HG03045 (cell line): ENCODE measurements at regions not wholly inside any gene's neighbourhood (a gene's known extent, or its start where the extent isn't known, plus 50 kb on each side); places are given as distances from the start of the nearest gene placed in this dataset.

ENCODE experiments used
- ATAC-seq: cut with Tn5 transposase; IDR thresholded peaks from one replicate; pipeline ENCODE4 v1.9.1; 2021; ENCODE audit warnings: mild to moderate bottlenecking, moderate library complexity; ENCODE audit not compliant: unreplicated experiment

DNA sequence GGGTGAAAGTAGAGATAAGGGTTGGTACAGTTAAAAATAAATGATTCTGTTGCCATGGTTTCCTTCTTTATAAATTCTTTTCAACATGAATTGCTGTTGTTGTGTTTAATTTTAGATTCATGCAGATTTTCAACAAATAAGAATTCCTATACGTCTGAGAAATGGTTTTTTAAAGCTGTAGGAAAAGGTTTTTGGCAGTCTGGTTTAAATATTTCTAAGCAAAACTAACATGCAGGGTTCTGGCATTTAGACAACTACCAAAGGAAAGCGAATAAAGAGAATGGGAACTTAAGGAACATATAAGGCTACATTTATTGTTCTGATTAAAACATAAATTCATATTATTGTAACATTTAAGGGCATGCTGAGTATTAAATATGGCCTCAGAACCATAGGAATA, 203.0 kb upstream of the MIR17HG start:
- no peak for ATAC-seq

DNA sequence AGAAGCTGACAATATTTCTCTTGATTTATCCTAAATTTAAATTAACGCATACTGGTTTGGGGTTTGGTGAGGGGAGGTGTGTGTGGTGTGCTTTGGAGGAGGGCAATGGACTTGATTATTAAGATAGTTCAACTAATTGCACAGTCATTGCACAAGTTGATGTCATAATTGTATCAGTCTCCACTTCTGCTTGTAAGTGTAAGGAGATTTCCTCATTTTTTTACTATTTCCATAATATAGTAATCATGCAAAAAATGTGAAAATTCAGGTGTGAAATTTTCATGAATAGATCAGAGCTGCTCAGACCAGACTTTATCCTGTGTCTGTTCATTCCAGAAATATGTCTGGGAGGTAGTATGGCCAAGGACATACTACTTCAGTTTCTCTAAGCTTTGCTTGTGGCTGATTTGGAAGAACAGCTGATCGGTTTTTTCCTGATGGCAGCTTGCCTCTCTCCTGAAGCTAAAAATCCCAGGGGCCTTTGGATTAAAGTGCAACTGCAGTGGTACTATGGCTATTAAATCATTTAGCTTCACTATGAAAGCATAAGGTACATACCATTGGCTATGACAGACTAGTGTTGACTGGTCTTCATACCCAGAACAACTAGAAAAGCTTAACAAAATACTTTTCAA, 201.8 kb upstream of the MIR17HG start:
- ATAC-seq: no peak

DNA sequence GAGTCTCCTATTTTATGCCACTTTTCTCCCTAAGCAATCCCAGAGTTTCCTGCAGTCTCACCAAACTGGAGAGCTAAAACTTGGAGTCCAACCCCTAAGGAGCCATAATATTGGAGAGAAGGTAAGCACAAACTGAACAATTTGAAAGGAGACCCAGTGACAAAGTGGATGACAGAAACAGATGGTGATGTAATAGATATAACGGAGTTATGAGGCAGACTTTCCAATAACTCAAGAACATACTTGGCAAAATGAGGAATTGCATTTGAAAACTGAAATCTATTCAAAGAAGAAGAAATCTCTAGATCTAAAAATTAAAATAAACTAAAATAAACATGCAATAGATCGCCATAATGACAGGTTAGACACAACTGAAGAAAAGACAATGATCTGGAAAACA, 200.9 kb upstream of the MIR17HG start:
- ATAC-seq: no peak

DNA sequence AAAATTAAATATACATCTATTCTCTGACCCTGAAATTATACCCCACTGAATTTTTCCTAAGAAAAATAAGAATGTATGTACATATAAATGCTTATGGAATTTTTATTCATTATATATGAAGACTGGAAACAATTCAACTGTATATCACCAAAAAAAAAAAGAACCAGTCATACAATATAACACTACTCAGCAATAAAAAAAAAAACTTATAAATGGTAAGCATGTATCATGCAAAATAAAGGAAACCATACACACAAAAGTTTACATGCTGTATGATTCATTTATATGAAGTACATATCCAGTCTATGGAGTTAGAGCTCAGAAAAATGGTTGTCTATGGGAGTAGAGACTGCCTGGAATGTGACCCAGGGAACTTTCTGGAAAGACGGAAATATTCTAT, 199.4 kb upstream of the MIR17HG start:
- ATAC-seq: no peak

DNA sequence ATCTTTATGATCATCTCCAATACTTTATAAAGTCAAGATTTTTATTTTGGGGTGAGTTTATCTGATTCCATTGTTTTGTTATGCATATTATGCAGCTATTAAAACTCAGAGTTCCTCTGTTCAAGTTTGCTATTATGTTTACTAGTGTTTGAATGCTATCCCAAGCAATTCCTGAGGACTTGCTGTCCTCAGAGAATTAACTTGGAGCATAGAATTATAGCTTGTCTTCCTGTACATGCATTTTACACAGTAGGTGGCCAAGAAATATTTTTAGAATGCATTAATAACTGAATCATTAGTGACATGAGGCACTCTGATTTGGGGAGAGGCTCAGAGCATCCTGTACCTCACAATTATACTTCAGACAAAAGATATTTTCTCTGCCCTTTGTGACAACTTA, 195.6 kb upstream of the MIR17HG start:
- ATAC-seq: no peak

DNA sequence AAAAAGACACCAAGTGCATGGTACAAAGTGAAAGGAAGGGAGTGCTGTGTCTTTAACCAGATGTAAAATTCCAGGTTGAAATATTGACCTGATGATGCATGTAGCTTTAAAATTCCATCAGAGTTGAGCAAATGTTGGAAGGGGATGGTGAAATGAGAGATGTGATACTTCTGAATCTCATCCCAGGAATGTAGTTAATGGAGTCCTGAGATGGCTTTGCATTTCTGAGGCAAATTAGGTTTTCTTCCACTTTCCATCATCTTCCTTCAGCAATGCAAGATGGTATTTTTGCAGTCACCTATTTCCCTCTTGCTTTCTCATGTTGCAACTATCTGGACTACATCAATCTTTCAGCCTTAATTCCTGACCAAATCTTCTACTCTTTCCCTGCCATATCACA, 194.1 kb upstream of the MIR17HG start:
- no peak for ATAC-seq

DNA sequence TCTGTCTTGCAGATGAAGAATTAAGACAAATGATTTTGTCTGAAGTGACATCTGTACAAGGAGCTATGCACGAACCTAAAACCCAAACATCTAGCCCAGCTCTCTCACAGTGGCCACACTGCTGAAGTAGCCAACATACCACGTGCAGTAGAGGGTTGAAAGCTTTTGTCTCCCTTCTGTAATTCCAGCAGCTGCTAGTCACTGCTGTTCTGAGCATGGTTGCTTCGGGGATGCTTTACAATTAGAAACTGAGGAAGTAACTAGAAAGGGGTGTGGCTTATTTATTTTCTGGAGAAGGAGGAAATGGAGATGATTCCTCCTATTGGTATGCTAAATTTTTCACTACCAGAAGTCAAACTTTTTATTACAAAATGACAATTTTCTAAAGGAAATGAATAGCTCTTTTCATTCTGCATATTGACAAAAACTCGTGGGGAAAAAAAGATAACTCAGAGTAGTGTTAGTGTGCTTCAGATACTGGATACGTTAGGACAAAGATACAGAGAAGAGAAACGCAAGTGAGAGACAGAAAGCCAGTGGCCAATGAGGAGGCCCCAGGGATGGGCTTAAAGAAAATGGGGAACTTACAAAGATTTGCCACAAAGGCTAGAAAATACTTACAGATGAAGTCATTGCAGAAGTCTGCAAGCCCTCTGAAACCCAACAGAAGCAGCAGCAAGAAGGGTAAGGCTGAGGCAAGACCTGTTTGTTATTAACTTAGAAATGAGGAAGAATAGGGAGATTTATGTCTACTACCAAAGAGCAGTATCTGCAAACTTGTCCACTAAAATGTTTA, 192.7 kb upstream of the MIR17HG start:
- no peak for ATAC-seq

DNA sequence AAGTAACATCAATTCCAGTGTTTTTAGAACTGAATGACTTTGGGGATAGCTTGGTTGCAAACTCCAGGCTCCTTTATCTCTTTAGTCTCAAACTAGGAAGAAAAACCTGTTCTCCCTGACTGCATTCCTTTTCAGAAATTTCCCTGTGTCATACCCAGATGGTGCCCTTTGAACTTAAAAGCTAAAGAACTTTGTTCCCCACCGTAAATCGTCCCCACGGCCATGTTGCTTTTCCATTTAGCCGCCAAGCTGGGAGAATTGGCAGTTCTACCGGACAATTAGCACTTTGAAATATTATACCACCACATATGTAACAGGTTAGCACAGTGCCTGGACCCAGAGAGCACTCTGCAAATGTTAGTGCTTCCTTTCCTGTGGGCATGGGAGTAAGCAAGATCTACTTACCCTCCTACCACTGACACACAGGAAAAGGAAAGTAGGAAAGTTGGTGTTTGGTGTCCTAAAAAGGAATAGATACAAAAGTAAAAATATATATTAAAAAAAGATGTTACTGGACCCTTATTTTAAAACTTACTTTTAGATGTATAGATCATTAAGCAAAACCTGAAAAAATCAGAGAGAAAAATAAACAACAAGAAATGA, 191.9 kb upstream of the MIR17HG start:
- ATAC-seq: no peak

DNA sequence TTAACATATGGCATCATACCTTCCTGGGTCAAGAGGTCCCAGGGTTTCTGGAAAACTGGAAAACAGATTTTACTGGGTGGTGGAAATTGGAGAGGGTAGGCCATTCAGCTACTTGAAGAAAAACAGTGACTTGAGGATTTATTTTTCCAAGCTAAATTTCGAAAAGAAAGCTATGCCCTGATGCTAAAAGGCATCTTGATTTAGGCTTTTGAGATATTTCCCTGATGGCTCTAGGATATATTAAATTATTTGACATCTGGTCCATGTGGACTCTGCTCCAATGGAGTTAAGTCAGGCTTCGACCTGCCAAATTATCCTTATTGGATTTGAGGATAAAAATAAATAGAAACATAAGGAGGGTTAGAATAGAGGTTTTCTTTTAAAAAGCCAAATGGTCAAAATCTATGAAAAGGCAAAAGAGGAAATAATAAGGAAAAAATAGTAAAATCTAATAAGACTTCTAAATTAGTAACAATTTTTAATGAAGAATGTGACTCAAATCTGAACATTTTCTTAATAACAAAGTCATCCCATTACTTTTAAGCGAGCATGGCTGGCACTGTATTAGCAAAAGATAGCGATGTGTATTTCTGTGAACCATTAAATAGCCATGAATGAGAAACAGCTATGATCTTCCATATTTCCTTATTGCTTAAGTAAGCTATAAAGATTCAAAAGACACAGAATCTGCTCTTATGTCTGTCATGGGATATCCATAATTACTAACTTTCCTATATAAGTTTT, 190.0 kb upstream of the MIR17HG start:
- no peak for ATAC-seq

DNA sequence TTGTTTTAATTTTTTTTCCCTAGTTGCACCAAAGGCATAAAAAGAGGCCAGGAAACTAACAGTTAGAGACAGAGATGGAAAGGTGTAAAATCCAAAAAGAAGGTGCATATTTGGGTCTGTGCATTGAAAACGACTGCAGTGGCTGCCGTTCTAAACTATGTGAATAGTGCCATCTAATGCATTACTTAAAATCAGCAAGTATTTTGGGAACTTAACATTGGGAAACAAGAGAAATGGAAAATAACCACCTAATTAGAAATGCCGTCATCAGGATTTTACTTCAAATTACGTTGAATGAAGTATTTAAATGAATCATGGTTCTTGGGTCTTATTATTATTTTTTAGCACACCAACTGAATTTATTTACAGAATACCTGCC, 189.5 kb upstream of the MIR17HG start:
- no peak for ATAC-seq

DNA sequence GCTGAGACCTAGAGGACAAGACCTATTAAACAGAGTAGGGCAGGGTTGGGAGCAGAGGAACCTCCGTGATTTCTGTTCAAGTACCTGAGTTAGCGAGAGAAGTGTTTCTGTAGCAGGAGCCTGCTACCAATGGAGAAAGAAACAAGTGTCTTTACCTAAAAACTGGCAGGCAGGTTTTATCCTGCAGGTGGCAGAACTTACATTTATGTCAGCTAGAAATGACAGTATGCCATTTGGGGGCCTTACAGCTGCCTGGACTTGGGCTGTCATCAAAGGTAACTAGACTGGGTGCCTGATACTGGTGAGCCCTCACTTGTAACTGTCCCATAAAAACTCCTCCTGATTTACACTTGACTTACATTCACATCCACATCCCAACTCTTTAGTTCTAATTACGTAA, 185.3 kb upstream of the MIR17HG start:
- no peak for ATAC-seq

DNA sequence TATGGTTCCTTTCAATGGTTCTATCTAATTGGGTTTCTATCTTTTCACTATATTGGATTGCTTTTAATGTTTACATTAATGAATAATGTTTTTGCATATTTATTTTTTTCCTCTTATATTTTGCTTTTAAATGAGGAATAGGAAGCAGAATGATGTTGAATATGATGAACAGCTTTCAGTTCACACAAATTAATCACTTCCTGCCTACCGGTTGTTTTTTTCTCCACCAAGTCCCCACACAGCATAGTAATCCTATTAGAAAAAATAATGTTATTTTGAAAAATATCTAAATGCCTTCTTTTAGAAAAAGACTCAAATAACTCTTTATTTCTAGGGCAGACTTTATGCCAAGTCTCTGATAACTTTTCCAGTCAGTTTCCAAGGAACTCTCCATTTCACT, 184.9 kb upstream of the MIR17HG start:
- ATAC-seq: no peak

DNA sequence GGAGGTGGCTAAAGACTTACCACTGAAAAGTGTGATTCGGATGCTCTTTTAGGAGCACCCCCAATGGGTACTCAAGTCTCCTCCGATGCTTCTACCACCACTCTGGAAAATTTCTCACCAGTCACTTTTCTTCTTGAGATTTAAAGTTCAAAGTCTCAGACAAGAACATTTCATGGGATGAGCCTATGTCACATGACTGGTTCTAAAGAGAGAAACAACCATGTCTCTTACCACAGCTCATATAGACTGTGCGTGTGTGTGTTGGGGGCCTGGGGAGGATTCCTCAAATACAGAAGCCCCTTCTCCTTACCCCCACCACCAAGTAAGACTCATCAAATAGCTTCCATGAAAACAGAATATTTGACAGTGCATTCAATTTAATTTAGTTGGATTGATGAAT, 181.7 kb upstream of the MIR17HG start:
- ATAC-seq: no peak

DNA sequence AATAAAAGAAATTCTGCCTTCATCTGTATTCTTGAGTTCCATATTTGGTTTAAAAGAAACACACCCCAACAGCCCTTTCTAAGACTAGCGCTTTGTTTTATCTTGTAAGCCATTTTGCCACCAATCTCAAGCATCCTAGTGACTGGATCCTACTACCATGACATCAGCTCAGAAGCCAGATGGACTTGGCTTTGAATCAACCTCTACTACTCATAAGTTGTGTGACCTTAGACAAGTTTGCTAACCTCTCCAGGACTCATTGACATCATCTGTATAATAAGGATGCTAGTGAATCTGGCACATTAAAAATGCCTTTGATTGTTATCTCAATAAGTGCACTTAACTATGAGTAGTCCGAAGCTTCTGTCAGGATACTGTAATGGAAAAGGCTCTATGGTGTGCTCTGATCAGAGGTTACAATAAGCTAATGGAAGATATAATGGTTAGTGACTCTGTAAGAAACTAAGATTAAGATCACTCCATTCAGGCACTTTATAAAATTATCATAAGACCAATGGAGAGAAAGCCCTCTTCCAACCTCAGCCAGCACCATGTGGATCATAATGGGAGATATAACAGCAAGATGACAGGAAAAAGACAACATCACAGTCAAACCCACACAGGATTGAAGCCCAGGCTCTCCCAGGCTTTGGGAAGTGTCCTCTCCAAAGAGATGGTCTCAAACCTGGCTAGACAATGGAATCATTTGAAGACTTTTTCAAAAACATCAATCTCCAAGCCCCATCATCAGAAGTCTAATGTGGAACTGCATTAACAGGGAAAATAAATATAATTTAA, 180.6 kb upstream of the MIR17HG start:
- no peak for ATAC-seq

DNA sequence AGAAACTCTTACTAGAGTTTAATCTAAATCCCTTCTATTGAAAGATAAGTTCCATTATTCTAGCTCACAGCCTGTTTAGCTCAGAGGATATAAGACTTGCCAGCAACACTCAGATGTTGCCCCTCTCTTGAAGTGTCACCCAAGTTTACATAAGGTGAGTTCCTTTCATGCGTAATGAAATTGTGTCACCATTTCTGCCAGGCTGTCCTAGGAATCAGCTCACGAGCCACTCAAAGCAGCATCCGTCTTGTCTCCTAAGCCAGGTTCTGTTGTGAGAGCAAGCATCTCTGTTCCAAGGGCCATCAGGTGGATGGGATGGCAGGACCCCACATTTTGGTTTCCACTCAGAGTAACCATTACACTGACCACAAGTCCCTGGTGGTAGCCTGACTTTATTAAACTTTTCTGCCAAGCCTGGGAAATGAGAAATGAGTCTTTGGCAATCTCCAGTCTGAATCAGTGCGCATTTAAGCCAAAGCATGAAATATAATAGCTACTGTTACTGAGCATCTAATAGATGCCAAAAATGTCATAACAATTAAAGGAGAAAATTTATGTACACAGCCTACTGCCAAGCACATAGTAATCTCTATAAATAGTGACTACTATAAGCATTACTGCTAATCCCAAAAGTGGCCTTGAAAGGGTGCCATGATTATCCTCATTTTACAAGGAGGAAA, 179.6 kb upstream of the MIR17HG start:
- no peak for ATAC-seq

DNA sequence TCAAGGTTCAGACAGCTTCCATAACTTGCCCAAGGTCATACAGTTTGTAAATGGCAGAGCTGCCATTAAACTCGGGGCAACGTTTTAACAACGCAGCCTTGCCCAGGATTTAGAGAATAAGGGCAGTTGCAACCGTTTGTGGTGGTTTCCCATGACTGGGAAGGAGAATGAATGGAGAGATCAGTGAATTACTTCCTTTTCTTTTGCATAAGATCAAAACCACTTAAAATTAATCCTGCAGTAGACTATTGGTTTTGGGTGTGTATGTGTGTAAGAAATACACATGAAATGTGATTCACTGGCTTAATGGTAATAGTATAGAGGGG, 179.1 kb upstream of the MIR17HG start:
- ATAC-seq: no peak

DNA sequence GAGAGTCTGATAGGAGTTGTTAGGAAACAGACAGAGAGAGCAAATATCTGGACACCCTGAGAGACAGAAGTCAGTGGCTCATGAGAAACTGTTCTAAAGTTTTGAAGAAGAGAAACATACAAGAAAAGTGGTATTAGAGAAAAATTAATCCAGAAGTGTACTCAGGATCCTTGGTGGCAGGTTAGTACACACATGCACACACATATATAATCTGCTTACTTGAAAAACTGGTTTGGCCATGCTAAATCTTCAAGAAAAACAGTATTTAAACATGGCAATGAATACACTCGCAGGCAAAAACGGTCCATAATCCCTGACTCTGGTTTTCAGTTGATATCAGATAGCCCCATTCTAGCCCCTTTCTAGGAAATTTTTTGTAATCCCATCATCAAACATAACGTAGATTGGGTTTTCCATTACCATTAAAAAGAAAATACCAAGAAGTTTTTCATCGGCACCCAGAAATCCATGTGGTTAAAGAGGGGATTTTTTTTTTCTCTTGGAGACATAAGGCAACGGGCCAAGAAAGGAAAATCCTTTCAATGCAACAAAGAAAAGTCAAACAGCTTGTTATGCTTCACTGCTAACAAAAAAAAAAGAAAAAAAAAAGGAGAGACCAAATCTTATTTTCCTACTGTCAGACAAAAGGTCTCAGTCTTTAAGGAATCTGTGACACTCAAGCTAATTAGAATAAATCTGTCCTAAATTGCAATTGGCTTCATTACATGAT, 178.0 kb upstream of the MIR17HG start:
- no peak for ATAC-seq

DNA sequence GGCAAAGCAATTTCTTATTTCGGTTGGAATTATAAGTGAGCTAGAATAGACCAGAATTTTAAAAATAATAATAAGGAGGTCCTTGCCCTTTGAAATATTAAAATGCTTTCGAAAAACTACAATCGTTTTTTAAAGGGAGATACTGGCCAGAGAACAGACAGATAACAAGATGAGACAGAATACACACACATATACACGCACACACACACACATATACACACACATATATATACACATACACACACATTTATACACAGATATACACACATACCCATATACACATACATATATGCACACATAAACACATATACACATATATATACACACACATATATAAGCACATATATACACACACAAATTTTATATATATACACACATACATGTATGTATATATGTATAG, 175.3 kb upstream of the MIR17HG start:
- ATAC-seq: no peak

DNA sequence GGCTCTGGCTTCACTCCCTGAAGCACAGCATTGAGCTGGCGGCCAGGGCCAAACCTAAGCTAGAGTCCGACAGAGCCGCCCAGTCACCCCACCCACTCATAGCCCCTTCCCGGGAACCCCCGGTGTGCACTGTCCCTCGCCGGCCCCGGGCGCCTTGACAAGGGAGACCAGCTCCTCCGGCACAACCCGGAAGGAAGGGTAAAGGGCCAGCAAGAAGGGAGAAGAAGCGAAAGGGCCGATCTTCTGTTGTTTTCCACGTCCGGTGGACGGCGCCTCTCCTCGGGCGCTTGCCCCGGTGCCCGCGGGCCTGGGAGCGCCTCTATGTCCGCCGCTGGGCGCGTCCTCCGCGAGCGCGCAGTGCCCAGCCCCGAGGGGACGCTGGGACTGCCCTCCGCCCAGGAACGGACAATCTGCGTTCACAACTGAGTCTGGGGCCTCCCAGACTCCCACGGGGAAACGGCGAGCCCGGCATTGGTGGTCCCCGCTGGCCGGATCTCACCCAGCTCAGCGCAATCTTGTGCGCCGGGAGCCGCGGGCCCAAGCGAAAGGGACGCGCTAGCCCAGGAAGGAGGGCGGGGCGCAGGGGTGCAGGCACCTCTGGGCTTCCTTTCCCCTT, 172.5 kb upstream of the MIR17HG start:
- no peak for ATAC-seq
